G401 (cell line): ENCODE measurements at regions not wholly inside any gene's neighbourhood (a gene's known extent, or its start where the extent isn't known, plus 50 kb on each side); places are given as distances from the start of the nearest gene placed in this dataset.
"Not testable (repeated sequence)": the region's sequence is repeated elsewhere in the genome, so short reads cannot be mapped to it uniquely, and the experiment has no call there.

Source experiments
- DNase-seq: peaks from one replicate; pipeline ENCODE4 v3.0.0-alpha.2; 2015; ENCODE audit warnings: low spot score
- in situ Hi-C: cut with HindIII; loops from 2 replicates; pipeline ENCODE4 v1.10.0; 2016; ENCODE audit warnings: low sequenced_read_pairs, mixed read lengths

GRCh38 chr2:226115832-226116200, 683.8 kb downstream of the IRS1 start:
- in situ Hi-C loops: no loop called here
- DNase-seq: no peak

GRCh38 chr2:226115102-226115831, 684.4 kb downstream of the IRS1 start:
- no peak for DNase-seq
- in situ Hi-C loops: no loop called here

GRCh38 chr2:226114436-226114835, 685.2 kb downstream of the IRS1 start:
- in situ Hi-C loops: no loop called here
- DNase-seq: no peak

GRCh38 chr2:226098861-226099745, 699.6 kb downstream of the NYAP2 start:
- no peak for DNase-seq
- in situ Hi-C loops: no loop called here

- in situ Hi-C loops: no loop called here
- no peak for DNase-seq
Observed at GRCh38 chr2:226095058-226095457, 695.5 kb downstream of the NYAP2 start.

GRCh38 chr2:226093364-226093763, 693.9 kb downstream of the NYAP2 start:
- DNase-seq: no peak
- in situ Hi-C loops: no loop called here

GRCh38 chr2:226088366-226088674, 688.8 kb downstream of the NYAP2 start:
- in situ Hi-C loops: no loop called here

GRCh38 chr2:226087505-226088365, 688.2 kb downstream of the NYAP2 start:
- no peak for DNase-seq
- in situ Hi-C loops: no loop called here

More at GRCh38 chr2:226088366-226088674, 688.8 kb downstream of the NYAP2 start:
- DNase-seq: no peak

- no peak for DNase-seq
- in situ Hi-C loops: no loop called here
Observed at GRCh38 chr2:226087051-226087450, 687.5 kb downstream of the NYAP2 start.

GRCh38 chr2:226086190-226086589, 686.7 kb downstream of the NYAP2 start:
- no peak for DNase-seq
- in situ Hi-C loops: no loop called here

- DNase-seq, in situ Hi-C loops: not testable (repeated sequence)
Observed at GRCh38 chr2:226085425-226085824, 685.9 kb downstream of the NYAP2 start.

- in situ Hi-C loops: no loop called here
- DNase-seq: no peak
Observed at GRCh38 chr2:226080334-226080733, 680.8 kb downstream of the NYAP2 start.

GRCh38 chr2:226079671-226080181, 680.2 kb downstream of the NYAP2 start:
- in situ Hi-C loops: no loop called here
- DNase-seq: no peak

- no peak for DNase-seq
- in situ Hi-C loops: no loop called here
Observed at GRCh38 chr2:226079196-226079595, 679.7 kb downstream of the NYAP2 start.

- no peak for DNase-seq
- in situ Hi-C loops: no loop called here
Observed at GRCh38 chr2:226078666-226079065, 679.2 kb downstream of the NYAP2 start.

GRCh38 chr2:226077841-226078240, 678.3 kb downstream of the NYAP2 start:
- no peak for DNase-seq
- in situ Hi-C loops: no loop called here

GRCh38 chr2:226077031-226077430, 677.5 kb downstream of the NYAP2 start:
- in situ Hi-C loops: no loop called here
- DNase-seq: no peak

GRCh38 chr2:226076529-226076928, 677.0 kb downstream of the NYAP2 start:
- in situ Hi-C loops: no loop called here
- no peak for DNase-seq

- in situ Hi-C loops: no loop called here
- DNase-seq: no peak
Observed at GRCh38 chr2:226074391-226074790, 674.9 kb downstream of the NYAP2 start.
